ENCODE measurements at regions not wholly inside any gene's neighbourhood (a gene's known extent, or its start where the extent isn't known, plus 50 kb on each side); places are given as distances from the start of the nearest gene placed in this dataset.
"Not testable (repeated sequence)": the region's sequence is repeated elsewhere in the genome, so short reads cannot be mapped to it uniquely, and the experiment has no call there.

DNA sequence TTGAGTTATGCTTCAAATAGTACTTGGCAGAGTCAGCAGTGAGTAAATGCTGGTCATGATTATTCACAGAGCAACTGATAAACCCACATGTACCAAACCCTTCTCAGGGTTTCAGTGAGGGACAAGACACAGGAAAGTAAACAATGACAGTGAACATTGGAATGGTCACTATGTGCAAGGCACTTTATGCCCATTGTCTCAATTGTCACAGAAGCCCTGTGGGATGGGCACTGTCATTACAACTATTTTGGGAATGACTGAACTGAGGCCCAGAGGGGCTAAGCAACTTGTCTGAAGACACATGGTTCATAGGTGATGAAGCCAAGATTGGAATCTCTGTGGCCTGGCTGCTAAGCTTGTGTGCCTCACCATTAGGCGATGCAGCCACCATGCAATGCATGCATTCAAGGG lies 238.5 kb downstream of the RBM19 start:
- DNase-seq (ENCODE audit: low read depth in 4 of 4, low spot score in 2 of 4): no peak

DNA sequence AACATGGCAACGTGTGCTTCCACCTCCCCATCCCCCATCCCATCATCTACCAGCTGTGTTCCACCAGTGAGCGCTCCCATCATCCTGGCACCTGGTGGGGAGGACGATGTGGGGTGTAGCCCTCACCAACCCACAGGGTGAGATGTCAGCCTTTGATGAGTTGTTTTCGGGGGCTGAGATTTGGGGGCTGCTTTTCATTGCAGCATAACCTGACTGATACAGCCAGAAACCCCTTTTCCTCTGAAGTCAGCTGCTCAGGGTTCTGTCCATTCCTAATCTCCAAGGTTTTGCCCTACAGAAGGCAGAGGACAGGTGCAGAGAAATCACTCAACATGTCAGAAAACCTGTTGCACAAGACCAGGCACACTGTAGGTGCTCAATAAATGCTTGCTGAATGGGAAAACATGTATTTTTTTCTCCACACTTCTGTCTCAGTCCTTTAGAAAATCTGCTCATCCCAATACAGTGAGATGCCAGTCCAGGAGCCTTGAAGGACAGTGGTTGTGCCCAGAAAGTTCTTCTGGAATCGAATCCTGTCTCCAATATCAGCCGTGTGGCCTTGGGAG lies 239.8 kb downstream of the RBM19 start:
- no peak for DNase-seq (ENCODE audit: low read depth in 4 of 4, low spot score in 2 of 4)

DNA sequence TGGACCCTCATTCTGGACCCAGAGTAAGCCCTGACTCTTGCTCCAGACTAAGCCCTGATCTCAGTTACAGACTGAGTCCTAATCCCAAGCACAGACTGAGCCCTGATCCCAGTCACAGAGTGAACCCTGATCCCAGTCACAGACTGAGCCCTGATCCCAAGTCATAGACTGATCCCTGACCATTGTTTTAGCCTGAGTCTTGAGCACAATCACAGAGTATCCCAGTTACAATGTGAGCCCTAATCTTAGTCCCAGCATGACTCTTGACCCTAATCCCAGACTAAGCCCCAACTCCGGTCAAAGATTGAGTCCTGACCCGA lies 240.6 kb downstream of the RBM19 start:
- DNase-seq (ENCODE audit: low read depth in 4 of 4, low spot score in 2 of 4): no peak

DNA sequence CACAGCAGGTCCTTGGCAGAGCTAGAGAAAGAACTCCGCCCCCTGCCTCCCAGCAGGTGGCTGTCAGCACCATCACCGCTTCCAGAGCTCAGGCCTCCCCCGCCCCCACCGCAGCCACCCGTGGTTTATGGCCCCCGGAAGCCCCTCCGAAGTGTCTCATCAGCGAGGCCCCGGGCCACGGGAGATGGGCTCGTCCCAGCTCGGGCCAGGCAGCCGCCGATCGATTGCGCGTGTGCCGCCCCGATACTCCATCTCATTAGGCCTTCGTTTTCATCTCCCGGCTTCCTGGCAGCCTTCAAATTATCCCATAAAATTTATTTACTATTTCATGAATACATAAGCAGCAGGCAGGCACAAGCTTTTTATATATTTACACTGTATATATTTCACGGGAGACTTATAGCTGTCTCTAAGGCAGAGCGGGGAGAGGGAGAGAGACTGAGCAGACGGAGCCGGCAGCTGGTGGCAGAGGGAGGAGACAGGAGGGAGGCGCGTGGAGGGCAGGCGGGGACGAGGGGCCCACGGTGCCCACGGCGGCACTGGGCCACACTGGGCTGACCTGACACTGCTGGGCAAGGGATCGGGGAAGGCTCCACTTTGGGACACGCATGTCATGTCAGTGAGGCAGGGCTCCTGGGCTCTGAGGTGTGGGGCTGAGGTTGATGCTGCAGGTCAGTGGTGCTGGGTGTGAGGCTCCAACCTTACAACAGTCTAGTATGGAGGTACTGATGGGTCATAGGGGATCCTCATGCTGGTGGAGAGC lies 241.2 kb downstream of the RBM19 start:
- DNase-seq (ENCODE audit: low read depth in 4 of 4, low spot score in 2 of 4): no peak

DNA sequence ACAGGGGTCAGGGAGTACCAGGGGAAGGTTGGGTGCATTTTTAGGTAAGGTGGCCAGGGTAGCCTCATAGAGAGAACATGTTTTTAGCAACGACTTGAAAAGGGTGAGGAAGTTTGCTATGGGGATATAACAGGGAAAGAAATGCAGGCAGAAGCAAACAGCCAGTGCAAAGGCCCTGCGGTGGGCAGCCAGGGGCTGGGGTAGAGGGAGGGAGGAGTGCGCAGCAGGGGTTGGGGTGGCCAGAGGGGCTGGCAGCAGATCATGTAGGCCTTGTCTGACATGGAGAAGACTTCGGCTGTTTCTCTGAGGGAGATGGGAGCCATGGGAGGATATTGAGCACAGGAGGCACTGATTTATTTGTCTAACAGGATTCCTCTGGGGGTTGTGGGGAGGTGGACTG lies 242.5 kb downstream of the RBM19 start:
- no peak for DNase-seq (ENCODE audit: low read depth in 4 of 4, low spot score in 2 of 4)

DNA sequence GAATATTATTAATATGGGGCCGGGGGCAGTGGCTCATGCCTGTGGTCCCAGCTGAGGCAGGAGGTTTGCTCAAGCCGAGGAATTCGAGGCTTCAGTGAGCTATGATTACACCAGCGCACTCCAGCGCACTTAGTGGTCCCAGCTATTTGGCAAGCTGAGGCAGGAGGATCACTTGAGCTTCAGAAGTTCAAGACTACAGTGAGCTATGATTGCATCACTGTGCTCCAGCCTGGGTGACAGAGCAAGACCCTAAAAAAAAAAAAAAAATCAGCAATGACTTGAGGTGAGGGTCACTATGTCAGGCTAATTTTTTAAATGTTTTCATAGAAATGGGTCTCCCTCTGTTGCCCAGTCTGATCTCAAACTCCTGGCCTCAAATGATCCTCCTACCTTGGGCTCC lies 243.4 kb downstream of the RBM19 start:
- no peak for DNase-seq (ENCODE audit: low read depth in 4 of 4, low spot score in 2 of 4)

DNA sequence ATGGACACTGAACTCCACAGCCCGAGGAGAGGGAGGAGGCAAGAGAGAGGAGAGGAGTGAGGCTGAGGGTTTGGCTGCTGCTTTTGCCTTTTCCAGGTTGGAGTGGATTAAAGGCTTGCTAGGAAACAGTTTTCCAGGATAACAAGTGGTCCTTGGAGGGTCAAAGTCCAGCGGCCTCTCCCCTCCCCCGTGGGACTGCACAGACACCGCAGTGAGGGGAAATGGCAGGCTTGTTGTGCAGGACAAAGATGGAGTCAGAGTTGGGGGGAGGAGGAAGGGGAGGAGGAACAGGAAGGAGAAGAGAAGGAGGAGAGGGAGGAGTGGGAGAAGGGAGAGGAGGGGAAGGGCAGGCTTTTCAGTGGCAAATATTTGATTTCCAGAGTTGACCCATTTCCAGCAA lies 245.5 kb downstream of the RBM19 start:
- DNase-seq (ENCODE audit: low read depth in 4 of 4, low spot score in 2 of 4): no peak

DNA sequence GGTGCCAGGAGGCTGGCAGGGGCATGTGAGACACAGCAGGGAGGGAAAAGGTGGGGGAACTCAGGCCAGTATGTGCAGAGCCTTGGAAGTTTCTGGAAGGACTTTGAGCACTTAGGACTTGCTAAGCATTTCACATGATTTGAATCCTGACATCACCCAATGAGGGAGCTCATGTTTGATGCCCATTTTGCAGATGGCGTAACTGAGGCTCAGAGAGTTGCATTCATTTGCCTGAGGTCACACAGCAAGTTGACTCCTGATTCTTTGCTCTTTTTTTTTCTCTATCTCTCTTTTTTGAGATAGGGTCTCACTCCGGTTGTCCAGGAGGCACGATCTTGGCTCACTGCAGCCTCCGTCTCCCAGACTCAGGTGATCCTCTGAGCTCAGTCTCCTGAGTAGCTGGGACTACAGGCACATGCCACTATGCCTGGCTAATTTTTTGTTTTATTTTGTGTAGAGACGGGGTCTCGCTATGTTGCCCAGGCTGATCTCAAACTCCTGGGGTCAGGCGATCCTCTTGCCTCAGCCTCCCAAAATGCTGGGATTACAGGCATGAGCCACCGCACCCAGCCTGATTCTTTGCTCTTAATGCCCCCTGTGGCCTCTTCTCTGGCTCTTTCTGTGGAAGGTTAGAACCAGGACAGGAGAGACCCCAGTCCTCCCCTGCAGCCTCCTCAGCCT lies 246.1 kb downstream of the RBM19 start:
- DNase-seq (ENCODE audit: low read depth in 4 of 4, low spot score in 2 of 4): no peak

DNA sequence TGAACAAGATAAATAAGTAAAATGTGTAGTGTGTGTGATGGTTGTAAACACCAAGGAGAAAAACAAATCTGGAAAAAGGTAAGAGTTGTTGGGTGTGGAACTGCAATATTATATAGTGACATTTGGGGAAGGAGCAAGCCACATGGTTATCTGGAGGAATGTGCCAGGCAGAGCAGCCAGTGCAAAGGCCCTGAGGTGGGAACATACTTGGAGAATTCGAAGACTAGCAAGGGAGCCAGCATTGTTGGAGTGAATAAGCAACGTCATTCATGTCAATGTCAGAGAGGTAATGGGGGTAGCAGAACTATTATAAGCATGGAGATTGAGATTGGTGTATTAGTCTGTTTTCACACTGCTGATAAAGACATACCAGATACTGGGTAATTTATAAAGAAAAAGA lies 241.5 kb upstream of the LHX5 start:
- no peak for DNase-seq (ENCODE audit: low read depth in 4 of 4, low spot score in 2 of 4)

DNA sequence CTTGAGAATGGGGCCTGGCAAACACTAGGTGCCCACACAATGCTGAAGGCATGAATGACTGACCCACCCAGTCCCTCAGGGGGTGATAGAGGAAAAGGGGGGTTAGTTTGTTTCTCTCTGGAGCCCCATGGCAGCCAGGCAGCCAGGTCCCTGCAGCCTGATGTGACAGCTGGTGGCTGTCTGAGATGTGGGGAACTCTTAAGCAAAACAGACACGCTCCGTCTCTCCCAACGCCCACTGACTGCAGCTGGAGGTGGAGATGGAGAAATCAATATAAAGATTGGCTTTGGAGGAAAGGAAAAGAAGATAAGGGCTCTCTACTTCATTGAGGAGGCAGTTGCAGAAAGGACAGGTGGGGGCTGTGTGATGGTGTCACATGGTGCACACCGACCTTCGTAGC lies 240.8 kb upstream of the LHX5 start:
- no peak for DNase-seq (ENCODE audit: low read depth in 4 of 4, low spot score in 2 of 4)

DNA sequence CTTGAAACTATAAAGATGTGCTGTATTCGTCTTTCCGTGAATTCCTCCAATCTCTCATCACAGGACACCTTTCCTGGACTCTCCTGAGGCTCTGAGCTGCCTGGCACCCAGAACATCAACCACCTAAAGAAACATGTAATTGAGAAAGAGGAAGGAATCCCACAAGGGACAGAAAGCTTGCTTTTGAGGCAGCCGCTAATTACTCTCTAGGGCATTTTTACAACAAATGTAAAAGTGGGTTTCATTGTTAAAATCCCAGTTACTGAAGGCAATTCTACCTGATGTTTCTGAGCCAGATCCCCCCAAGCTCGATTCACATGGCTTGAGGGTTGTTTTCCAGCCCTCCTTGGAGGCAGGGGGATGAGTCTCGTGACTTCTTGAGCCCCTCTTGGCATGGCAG lies 238.5 kb upstream of the LHX5 start:
- DNase-seq (ENCODE audit: low read depth in 4 of 4, low spot score in 2 of 4): no peak

DNA sequence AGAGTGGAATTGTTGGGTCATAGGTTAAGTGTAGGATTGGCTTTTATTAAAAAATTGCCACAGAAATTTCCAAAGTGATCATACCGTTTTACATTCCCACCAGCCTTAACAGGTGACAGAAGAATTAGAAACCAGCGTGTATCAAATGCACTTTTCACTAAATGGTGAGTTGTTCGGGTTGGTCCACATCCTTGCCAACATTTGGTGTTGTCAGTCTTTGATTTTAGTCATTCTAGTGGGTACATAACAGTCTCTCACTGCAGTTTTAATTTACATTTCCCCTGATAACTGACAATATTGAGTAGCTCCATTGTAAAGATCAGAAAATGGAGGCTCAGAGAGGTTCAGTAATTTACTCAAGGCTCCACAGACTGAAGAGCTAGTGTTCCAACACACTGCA lies 237.8 kb upstream of the LHX5 start:
- no peak for DNase-seq (ENCODE audit: low read depth in 4 of 4, low spot score in 2 of 4)

DNA sequence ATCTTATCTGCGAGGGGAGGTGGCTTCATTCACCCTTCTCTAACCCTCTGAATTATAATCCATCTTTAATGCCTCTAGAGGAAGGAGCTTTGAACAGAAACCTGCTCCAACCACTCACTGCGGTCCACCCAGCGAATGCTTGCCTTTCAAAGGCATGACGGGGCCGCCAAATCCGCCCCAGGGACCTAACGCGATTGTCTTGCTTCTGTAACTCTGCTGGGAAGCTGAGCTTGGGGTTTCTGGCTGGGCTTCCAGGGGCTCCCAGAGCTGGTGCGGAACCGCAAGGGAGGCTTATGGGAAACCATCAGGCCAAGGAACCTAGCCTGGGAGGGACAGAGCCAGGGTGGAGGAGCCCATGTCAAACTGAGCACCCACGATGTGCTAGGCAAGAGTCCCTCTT lies 231.2 kb upstream of the LHX5 start:
- no peak for DNase-seq (ENCODE audit: low read depth in 4 of 4, low spot score in 2 of 4)

DNA sequence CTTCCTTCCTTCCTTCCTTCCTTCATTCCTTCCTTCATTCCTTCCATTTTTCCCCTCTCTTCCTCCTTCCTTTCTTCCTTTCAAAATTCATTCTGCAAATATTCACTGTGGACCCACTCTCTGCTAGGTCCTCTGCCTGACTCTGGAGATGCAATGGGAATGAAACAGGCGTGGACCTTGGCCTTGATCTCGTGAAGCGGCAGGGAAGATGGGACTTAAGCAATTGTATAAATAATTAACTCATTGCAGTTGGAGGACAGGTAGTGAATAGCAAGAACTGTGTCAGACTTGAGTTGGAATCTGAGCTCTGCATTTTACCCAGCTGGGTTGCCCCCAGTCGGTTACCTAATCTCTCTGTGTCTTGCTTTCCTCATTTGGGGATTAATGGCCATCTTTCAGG lies 230.6 kb upstream of the LHX5 start:
- DNase-seq (ENCODE audit: low read depth in 4 of 4, low spot score in 2 of 4): no peak

DNA sequence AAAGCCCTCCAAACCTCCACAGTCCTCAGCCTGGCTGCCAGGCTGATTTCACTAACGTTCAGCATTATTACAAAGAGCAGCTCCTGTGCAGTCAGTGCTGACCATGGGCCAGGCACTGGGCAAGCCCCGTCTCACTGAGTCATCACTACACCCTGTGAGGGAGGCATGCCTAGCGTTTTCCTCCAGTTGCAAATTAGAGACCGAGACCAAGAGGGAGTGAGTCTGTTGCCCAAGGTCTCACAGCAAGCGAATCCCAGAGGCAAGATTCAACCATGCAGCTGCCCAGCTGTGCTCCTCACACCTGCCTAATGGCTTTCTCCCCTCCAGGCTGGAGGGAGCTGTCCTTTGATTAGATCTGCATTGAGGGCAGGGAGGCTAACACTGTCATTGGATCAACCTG lies 229.3 kb upstream of the LHX5 start:
- no peak for DNase-seq (ENCODE audit: low read depth in 4 of 4, low spot score in 2 of 4)

DNA sequence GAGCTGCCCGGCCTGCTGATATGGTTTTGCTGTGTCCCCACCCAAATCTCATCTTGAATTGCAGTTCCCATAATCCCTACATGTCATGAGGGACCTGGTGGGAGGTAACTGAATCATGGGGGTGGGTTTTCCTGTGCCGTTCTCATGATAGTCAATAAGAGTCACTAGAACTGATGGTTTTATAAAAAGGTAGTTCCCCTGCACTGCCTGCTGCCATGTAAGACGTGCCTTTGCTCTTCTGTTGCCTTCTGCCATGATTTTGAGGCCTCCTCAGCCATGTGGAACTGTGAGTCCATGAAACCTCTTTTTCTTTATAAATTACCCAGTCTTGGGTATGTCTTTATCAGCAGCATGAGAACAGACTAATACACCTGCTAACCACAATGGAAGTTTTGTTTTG lies 228.3 kb upstream of the LHX5 start:
- DNase-seq (ENCODE audit: low read depth in 4 of 4, low spot score in 2 of 4): not testable (repeated sequence)

DNA sequence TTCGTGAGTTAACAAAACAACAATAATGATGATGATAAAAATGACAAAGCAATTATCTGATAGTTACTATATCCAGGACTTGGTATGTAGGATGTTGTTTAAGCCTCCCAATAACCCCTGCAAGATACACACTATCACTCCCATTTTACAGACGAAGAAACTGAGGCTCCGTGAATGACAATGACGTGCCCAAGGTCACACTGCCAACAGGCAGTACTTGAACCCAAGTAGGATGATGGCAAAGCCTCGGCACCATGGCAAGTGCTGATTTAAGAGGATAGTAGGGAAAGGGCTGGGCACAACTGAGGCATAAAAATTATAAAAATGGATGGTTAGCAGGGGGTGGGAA lies 226.8 kb upstream of the LHX5 start:
- DNase-seq (ENCODE audit: low read depth in 4 of 4, low spot score in 2 of 4): no peak

DNA sequence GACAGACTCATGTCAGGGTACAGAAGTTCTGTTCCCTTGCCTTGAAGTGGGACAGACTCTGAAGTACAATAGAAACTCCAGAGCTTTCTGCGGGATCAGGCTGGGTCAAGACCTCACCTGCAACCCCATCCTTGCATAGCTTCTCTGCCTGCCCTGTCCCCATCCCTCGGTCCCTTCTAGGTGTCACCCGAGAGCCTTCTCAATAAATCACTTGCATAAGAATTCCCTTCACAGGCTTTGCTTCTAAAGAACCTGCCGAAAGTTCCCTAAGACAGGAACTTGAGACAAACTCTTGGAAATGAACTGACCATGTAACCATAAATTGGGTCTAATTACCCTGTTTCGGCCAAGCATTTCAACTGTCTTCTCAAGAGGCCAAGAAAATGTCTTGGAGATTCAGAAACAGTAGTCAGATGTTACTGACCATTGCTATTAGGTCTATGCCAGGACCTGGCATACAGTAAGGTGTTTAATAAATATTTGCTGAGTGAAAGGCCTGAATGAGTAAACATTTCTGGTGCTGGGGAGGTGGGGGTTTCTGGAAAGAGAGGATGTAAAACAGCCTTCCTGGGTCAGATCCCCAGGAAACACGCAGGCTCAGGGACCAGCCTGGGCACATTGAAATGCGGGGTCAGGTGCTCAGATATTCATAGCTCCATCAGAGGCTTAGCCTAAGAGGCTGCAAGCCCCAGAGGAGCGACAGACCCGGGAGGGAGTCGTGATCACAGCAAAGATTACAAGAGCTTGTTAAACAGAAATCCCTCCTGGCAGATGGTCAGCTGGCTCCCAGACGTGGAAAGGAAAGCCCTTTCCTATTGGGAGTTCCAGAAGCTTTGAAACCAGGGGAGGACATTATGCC lies 226.2 kb upstream of the LHX5 start:
- peak in 1 of 4 donors; percentile 9 for DNase-seq (ENCODE audit: low read depth in 4 of 4, low spot score in 2 of 4)

DNA sequence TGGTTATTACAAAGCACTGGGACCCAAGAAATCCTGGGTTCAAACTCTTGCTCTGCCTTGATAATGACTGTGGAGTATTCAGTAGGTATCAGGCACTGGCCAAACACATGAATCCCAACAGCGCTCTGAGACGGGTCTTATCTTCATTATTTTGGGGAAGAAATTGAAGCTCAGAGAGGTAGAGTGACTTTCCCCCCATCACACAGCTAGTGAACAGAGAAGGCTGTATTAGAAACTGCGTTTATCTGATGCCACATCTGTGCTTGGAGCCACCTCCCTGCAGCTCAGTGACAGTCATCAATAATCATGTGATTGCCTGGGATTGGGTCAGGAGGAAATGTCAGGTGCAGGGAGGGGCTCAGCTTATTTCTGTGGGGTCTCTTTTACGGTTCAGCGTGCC lies 225.4 kb upstream of the LHX5 start:
- no peak for DNase-seq (ENCODE audit: low read depth in 4 of 4, low spot score in 2 of 4)

DNA sequence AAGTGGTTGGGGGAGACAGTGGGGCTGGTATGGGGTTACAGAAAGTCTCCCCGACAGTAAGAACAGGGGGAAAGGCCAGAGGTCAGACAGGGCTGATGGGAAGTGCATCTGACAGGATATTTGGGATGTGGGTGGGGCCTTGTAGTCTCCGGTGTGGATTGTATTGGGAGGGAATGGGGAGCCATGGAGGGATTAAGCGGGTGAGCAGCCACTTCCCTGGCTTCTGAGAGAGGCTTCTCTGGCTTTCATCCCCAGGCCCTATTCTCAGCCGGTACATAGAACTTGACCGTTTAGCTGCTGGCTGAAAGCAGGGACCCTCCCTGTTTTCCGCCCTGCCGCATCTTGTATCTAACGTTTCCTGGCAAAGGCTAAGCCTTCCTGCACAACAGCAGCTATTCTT lies 222.0 kb upstream of the LHX5 start:
- DNase-seq (ENCODE audit: low read depth in 4 of 4, low spot score in 2 of 4): no peak

DNA sequence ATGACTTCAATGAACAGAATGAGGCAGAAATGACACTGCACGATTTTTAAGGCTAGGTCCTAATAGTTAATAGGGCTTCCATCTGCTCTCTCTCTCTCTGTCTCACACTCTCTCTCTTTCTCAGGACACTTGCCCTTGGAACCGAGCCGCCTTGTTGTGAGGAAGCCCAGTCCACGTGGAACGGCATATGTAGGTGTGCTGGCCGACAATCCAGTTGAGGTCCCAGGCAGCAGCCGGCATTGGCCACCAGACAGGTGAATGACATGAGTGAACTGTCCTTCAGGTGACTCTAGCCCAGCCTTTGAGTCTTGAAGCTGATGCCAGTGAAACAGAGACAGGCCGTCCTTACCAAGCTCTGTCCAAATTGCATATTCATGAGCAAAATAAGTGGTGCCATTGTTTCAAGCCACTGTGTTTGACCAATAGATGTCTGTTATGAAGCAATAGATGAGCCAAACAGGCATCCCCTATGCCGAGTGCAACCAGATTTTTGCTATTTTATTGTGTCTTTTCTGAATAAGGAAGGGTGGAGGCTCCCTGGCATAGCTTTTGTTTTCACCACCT lies 217.5 kb upstream of the LHX5 start:
- DNase-seq (ENCODE audit: low read depth in 4 of 4, low spot score in 2 of 4): no peak

All from left renal cortex interstitium (tissue), 4 donors.